HG03565 (cell line): ENCODE measurements at regions not wholly inside any gene's neighbourhood (a gene's known extent, or its start where the extent isn't known, plus 50 kb on each side); places are given as distances from the start of the nearest gene placed in this dataset.

Experiments
- ATAC-seq: cut with Tn5 transposase; IDR thresholded peaks from one replicate; pipeline ENCODE4 v1.9.1; 2021; ENCODE audit warnings: mild to moderate bottlenecking, moderate library complexity; ENCODE audit not compliant: unreplicated experiment

DNA sequence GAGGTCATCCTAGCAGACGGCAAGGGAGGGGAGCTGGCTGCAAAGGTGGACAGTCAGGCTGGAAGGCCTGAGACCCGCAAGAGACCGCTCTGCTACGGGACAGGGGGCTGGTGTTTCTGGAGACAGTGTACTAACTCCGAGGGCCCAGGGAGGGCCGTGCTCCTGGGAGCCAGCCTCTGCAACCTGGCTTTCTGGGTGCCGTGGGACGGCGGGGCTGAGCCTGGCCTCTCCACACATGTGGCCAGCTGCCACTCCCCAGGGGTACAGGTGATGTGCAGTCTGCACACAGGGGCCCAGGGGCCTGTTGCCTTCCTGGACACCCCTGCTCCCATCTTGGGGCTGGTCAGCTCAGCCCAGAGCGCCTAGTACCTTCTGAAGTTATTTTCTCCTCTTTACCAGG lies 92.2 kb downstream of the MRPL36 start:
- no peak for ATAC-seq

- ATAC-seq: no peak
These were observed 93.2 kb downstream of the MRPL36 start for GRCh38 chr5:1706428-1706827.

- no peak for ATAC-seq
These were observed 93.6 kb downstream of the MRPL36 start for GRCh38 chr5:1706021-1706420.

DNA sequence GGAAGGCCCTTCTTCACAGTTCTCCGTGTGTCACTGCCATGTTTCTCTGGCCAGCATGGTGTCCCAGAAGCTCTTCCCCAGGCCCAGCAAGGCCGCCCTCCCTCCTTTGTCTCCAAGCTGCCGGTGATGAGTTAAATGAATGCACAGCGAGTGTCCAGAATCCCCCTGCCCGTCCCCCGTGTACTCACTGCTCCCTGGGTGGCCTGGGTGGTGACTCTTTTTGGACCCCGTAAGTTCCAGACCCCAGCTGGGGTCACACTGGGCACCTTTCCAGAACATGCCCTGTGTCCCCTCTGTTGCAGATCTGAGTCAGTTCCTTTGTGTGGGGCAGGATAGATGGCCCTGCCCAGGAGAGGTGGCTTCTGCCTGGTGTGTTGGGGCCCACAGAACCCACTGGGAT lies 95.0 kb downstream of the MRPL36 start:
- ATAC-seq: no peak

GRCh38 chr5:1704266-1704665 lies 95.4 kb downstream of the MRPL36 start:
- ATAC-seq: no peak

- no peak for ATAC-seq
These were observed 96.1 kb downstream of the MRPL36 start for GRCh38 chr5:1703352-1704050.

GRCh38 chr5:1702318-1702717 lies 97.3 kb downstream of the MRPL36 start:
- ATAC-seq: no peak

GRCh38 chr5:1701884-1702283 lies 97.8 kb downstream of the MRPL36 start:
- no peak for ATAC-seq

DNA sequence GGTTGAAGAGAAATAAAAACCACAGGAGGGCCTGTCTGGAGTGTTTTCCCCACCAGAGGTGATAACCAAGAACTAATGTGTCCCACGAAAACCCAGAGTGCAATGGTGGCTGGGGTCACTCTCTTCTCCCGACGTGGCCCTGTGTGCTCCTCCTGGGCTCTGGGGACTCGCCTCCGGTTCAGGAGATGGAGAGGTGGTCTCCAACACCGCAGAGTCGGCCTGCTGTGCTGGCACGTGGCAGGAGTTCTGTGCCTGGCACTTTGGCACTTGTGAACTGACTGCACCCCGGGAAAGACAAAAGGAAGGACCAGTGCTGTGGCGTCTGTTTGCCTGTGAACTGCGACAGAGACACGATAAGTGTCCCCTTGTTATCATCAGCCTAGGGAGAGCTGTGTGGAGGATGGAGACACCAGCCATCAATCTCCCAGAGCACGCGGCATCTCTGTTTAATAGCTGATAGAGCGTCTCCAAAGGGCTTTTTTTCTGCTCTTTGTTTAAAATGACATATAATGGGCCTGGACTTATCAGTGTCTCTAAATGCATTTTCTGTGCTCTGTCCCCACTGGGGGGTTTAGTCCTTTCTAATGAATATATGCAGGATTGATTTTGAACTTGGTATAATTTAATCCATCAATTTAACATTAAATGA lies 98.3 kb downstream of the MRPL36 start:
- no peak for ATAC-seq

GRCh38 chr5:1699394-1699793 lies 100.2 kb downstream of the MRPL36 start:
- ATAC-seq: no peak

DNA sequence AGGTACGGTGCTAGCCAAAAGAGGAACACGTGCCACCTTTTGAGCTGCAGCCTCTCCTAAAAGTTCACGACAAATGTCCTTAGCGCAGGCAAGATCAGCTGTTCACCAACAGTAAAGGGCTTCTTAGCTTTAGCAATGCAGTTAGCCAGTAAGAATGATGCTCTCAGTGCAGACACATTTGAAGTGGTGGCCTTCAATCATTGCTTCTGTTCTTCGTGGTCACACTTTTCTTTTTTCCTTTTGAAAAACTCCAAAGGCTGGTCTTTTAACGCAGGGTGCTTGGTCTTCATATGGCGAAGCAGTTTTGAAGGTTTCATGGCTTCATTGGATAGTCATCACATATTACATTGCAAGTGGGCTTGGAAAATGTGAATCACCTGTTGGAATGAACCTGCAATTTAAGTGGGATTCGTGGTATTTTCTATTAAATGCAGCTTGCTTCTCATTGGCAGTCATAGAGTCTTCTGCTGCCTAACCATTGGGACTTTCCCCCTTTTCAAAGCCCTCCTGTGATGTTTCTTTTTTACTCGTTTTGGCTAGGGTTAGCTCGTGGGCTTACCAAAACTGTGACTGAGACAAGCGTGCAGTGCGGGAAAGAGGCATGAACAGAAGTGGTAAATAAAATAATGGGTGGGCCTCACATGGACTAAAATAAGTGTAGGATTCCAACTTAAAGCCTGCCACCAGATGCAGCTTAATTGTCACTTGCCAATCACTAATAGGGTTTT lies 100.9 kb downstream of the MRPL36 start:
- ATAC-seq: no peak

GRCh38 chr5:1692381-1692780 lies 107.3 kb downstream of the MRPL36 start:
- no peak for ATAC-seq

DNA sequence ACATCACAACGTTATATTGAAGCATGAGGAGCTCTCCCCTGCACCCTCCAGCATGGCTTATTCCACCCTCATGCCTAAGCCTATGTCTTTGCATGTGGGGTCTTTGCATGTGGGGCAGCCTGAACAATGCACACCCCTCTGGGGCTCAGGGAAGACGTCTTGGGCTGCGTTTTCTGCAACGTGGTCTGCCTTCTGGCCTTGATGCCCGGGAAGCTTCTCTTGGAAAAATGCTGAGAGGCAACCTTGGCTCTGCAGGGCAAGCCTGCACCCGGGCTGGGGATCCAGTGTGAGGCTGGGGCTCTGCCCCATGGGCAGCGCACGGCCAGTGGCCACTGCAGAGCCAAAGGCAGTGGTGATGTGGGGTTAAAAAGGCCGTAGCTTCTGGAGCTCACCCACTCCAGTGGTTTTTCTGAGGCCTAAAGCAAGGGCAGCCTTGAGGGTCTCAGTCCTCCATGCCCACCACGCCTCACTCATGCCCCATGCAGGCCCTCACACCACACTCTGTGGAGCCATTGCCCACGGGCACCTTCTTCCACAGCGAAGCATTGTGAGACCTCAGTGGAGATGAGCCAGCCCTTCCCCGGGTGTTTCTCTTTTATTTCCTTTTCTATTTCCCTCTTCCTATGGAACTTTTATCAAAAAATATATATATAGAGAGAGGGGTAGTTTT lies 112.2 kb downstream of the MRPL36 start:
- no peak for ATAC-seq

DNA sequence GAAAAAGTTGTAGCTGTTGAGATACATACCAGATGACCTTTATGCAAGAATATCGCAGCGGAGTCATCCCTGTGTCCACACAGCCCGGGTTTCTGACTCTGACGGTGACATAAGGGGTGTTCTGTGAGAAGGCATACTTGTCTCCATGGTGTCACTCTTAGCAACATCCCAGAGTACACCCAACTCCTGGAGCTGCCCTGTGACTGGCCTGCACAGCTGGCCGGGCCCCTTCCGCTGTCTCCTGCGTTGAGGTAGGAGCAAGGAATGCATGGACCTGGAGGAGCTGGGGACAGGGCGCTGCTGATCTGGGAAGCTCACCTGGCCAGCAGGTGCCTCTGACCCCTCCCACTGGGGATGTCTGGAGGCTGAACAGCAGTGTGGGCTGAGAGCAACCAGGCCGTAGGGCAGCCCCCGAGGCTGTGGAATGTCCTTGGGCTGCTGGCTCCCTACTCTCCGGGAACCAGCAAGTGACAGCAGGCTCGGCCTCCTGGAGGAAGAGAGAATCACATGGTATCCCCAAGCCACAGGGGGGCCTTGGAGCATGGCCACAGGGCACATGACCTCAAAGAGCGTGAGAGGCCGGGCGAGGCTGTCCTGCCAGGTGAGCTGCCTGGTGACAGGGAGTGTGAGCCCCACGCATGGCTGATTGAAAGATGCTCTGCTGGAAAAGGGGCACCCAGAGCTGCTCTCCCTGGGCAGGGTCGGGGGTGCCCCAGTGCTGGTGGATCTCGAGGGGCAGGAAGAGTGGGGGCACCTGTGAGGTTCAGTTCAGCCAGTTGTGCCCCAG lies 113.4 kb downstream of the MRPL36 start:
- ATAC-seq: no peak

GRCh38 chr5:1685066-1685465 lies 114.6 kb downstream of the MRPL36 start:
- no peak for ATAC-seq

DNA sequence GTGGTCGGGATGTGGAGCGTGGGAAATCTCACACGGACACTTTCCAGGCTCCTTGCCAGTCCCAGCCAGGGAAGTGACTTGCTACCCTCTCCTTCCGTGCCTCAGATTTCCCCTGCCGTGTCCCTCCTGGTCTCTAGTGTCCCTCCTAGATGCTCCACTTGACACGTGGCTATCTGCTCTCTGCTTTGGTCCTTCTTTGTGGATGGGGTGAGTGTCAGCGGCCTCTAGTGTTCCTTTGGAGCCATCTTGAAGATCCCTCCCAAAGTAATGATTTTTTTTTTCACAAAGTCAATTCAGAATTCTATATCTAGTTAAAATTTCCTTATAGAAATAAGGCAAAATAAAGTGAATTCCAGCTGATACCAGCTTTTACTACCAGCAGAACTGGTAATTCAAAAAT lies 117.7 kb downstream of the MRPL36 start:
- ATAC-seq: no peak

DNA sequence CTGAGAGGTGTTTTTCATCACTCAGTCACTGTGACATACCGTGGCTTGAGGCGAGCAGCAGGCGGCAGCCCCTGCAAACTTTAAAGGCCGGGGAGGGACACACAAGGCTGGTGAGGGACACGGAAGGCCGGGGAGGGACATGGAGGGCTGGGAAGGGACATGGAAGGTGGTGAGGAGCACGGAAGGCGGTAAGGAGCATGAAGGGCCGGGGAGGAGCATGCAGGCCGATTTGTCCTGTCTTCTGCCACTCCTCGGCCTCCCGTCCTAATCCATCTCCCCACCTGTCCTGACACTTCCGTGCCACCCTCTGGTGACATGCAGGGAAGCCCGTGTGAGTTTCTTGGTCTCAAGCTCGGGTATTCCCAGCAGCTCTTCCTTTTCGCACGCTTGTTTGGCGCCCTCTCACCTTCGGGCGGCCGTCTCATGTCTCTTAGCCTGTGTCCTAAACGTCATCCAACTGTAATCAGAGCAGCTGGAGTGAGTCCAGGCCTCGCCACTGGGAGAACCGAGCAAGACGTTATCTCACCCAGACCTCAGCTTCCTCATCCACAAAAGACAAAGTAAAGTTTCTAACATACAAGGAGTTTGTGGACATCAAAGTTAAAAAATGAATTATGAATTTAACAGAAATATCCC lies 126.5 kb downstream of the MRPL36 start:
- ATAC-seq: no peak

- no peak for ATAC-seq
These were observed 127.2 kb downstream of the MRPL36 start for GRCh38 chr5:1672396-1672795.

DNA sequence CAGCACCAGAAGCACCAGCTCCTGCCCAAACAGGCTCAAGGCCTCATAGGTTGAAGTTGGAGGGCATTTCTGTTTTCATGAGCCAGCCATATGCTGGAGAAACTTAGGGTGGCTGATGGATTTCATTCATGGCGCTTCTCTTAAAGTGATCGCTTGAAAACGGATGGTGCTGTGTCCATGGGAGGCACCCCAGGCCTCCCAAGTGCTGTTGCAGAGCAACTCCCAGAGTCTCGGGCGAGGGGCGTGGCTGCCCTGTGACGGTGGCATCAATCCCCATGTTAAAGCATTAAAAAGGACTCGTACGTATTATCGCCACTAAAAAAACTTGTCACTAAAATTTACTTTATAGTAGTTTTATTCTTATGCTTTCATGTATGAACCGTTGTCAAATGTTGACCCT lies 128.3 kb downstream of the MRPL36 start:
- no peak for ATAC-seq

DNA sequence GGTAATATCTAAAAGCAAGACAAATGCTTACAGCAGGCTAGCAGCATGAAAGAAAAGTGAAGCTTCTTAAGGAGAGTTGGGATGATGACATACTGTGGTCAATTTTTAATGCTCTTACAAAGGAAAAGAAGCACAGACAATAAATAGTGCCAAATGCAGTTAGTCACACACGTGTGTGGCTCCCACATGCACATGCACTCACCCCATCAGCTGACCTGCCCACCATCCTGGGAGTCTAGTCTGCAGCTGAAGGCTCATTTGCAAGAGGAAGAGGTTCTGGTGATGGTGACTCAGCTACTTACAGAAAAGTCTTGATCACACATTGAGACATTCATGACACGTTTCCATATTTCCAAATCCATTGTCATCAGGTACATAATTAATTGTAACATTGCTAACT lies 129.3 kb downstream of the MRPL36 start:
- no peak for ATAC-seq
